PC-3 (cell line): ENCODE measurements at regions not wholly inside any gene's neighbourhood (a gene's known extent, or its start where the extent isn't known, plus 50 kb on each side); places are given as distances from the start of the nearest gene placed in this dataset.

ENCODE experiments used
- CTCF ChIP-seq: fragments of 300-600 bp; sonication (generic); conservative IDR thresholded peaks from 2 replicates; pipeline ENCODE4 v1.5.1; 2017; ENCODE audit warnings: antibody characterized with exemption, low read depth, mild to moderate bottlenecking, low read length
- EZH2phosphoT487 ChIP-seq: fragments of 300-600 bp; sonication (generic); IDR thresholded peaks from 2 replicates; pipeline ENCODE4 v1.6.1; 2018; ENCODE audit warnings: mild to moderate bottlenecking, antibody characterized with exemption, low read length, borderline replicate concordance

GRCh38 chr1:22383526-22384294 is 67.9 kb upstream of the ZBTB40 start:
- TF ChIP-seq EZH2phosphoT487 = no peak
- no peak for TF ChIP-seq CTCF
